Stimulated activated CD8-positive, alpha-beta memory T cell treated with anti-CD3 and anti-CD28 coated beads, Interleukin-12 subunit alpha, Interleukin-12 subunit beta, amount 100 ng/mL, for 24 hours (primary cell): ENCODE measurements at regions not wholly inside any gene's neighbourhood (a gene's known extent, or its start where the extent isn't known, plus 50 kb on each side); places are given as distances from the start of the nearest gene placed in this dataset.

ENCODE experiments used
- DNase-seq: peaks from one replicate; pipeline ENCODE4 v3.0.0-alpha.2; 2020; ENCODE audit errors: extremely low read depth

DNA sequence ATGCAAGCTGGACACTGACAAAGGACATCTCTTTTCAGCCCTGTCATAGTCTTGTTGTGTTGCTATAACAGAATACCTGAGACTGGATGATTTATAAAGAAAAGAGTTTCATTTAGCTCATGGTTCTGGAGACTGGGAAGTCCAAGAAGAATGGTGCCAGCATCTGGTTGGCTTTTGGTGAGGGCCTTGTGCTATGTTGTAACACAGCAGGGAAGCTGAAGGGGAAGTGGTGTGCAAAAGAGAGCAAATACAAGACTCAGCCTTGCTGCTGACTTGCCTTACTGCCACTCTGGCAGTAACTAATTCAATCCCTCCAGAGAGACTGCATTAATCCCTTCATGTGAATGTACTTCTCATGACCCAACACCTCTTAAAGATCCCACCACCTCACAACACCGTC is 356.3 kb upstream of the PROK2 start:
- DNase-seq = no peak

- no peak for DNase-seq
Observed at GRCh38 chr3:72139316-72139715, 354.4 kb upstream of the PROK2 start.

DNA sequence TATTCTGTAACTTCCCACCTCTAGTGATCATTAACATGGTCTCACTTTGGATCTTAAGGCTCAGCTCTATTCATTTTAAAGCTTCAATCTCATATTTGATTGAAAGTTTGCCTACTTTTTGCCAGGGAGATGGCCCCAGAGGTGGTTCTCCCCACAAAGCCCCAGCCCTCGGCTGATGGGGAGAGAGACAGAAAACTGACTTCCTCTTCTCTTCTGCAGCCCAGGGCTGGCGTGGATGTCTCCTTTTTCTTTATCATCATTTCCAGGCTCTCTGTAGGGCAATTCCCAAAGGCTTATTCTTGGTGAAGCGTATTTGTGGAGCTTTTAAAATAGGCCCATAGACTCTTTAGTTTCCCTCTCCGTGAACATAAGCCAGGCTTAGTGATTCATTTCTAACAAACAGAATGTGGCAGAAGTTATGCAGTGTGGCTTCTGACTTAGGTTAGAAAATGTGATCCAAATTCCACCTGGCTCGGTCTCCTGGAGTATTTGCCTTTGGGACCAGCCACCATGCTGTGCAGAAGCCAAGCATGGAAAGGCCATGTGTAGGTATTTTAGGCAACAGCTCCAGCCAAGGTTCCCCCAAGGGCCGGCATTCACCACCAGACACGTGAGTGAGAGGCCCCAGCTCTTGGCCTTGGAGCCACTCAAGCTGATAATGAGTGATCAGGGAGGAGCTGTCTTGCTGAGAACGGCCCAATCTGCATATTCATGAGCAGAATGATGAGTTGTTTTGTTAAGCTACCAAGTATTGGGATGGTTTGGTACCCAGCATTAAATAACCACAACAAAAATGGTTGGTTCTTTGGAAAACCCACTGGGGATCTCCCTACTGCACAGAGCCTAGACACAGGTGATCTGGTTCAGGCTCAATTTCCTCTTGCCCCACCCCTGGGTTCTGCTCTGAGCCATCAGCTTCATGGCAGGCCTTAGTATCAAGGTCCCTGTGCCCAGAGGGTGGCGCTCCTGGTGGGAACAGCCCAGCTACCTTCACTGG is 353.2 kb upstream of the PROK2 start:
- DNase-seq = peak; percentile 5

GRCh38 chr3:72135636-72136035 is 350.7 kb upstream of the PROK2 start:
- DNase-seq = no peak

DNA sequence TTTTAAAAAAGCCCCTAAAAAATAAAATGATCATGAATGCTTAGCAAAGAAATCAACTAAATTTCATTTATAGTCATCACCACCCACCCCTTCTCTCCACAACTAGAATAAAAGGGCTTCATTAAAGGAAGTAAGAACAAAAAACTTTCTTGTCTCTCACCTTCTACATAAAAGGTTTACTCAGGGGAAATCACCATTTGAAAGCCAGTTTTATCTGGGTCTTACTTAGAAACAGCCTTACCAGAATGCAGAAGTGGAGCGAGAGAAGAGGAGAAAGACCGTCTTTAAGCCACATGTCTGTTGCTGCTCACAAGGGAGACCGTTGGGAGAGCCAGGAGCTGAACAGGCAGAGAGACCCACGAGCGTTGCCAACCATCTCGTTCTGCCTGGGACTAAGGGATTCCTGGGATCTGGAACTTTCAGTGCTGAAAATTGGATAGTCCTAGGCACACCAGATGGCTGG is 350.1 kb upstream of the PROK2 start:
- DNase-seq = no peak

- no peak for DNase-seq
Observed at GRCh38 chr3:72133329-72134011, 348.5 kb upstream of the PROK2 start.

DNA sequence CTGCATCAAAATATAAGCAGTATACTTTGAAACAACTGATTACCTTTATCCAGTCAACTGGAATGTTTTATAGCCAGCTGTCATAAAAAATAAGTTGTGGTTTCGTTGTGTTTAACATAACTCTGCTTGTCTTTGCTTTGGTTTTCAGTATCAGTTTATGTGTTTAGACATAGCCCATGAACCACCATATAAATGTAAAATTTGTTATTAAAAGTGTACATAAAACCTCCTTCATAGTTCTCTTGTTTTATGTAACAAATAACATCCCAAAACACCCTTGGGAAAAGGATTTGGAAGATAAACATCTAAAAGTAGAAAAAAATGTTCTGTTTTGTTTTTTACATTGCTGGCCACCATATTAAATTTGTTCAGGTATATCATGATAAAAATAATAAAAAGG is 347.0 kb upstream of the PROK2 start:
- DNase-seq = no peak

DNA sequence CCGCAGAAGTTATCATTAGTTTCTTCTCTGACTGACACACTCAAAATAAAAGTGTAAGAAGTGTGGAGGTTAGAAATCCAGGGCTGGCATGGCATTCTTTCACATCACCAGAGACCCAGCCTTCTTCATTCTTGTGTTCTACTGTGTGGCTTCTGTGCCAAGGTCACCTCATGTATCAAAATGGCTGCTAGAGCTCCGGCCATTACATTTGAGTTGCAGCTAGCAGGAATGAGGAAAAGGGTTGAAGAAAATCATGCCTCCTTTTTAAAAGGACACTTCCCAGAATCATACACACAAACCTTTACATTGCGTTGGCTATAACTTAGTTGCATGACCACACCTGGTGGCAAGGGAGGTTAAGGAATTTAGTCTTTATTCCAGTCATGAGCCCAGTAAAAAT is 345.6 kb upstream of the PROK2 start:
- no peak for DNase-seq

DNA sequence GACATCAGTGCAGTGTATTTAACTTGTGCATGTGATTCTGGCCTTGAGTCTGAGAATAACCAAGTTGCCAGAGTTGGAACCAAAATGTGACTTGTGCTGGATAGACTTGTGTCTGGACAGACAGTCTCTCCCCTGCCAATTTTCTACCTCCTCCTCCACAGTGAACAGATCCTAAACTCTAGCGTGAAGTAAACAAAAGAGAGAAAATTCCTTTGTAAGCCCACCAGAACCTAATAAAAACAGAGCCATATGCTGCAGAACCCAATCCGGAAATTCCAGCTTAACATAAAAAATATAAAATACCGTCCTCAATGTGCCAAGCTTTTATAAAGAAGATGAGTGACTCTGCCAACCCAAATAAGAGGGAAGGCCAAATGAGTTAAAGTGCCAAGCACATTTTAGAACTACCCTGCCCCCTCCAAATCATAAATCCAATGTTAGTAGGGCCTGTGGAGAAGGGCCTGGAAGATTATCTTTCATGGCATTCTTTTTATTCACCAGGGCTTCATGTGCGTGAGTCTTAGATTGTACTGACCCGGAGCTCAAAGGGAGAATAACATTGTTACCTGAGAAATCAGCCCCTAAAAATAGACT is 344.6 kb upstream of the PROK2 start:
- no peak for DNase-seq

DNA sequence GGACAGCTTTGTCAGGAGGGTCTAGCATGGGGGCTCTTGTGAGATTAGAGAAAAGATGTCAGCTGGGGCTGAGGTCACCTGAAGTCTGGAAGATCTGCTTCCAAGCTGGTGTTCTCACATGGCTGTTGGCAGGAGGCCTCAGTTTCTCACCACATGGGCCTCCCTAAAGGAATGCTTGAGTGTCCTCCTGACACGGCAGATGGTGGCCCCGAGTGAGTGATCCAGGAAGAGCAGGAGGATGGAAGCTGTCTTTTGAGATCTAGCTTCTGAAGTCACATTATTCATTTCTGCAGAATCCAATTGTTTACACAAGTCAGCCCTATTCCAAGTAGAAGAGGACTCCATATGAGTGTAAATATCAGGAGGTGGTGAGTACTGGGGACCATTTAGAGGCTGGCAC is 344.0 kb upstream of the PROK2 start:
- no peak for DNase-seq

GRCh38 chr3:72127844-72128243 is 342.9 kb upstream of the PROK2 start:
- DNase-seq = no peak

DNA sequence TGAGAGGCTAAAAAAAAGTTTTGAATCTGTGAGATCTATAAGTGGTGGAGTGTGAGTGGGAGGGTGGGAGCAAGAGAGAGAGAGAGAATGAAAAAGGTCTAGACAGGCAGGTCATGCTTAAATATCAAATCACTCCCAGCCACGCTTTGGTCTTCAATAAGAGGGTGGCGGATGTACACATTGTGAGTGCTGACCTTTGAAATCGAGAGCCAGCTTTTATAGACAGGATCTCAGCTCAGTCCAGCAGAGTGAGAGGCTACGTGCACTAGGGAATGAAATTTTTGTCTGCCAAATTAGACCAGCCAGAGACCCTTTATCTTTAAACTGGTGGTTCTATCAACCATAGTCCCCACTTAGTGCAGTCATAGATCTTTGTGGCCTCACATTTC is 342.3 kb upstream of the PROK2 start:
- DNase-seq = no peak

GRCh38 chr3:72126441-72127223 is 341.7 kb upstream of the PROK2 start:
- no peak for DNase-seq

- DNase-seq = no peak
Observed at GRCh38 chr3:72123908-72124441, 339.0 kb upstream of the PROK2 start.

- DNase-seq = no peak
Observed at GRCh38 chr3:72120806-72121778, 336.1 kb upstream of the PROK2 start.

GRCh38 chr3:72120039-72120438 is 335.1 kb upstream of the PROK2 start:
- DNase-seq = no peak

DNA sequence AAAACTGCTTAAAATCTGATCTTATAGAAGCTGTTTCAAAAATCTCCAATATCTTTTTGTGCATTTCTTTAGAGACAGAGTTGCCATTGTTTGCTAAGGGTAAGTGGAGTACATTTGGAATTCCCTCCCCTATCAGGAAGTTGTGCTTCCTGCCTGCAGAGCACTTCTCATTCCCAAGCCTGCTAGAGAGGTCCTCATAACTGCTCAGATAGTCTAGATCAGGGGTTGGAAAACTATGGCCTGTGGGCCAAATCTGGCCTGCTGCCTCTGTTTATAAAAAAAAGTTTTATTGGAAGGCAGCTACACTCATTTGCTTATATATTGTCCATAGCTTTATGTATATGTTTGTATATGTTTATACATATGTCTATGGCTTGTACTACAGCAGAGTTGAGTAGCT is 333.7 kb upstream of the PROK2 start:
- DNase-seq = no peak

GRCh38 chr3:72116226-72116625 is 331.3 kb upstream of the PROK2 start:
- DNase-seq = no peak

DNA sequence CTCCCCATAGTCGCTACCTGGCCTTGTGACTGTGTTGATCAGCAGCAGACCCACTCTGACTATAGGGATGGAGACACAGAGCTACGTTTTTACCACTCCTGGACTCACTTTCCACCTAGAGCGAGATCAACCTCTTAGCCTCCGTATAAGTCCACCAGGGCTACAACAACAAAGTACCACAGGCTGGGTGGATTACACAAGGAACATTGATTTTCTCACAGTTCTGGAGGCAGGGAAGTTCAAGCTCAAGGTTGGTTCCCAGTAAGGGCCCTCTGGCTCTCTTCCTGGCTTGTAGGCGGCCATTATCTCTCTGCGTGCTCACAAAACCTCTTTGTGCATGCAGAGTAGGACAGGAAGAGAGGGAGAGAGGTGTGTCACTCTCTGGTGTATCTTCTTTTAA is 330.4 kb upstream of the PROK2 start:
- no peak for DNase-seq

- no peak for DNase-seq
Observed at GRCh38 chr3:72114773-72115172, 329.8 kb upstream of the PROK2 start.
